HL-60 (cell line): ENCODE measurements at regions not wholly inside any gene's neighbourhood (a gene's known extent, or its start where the extent isn't known, plus 50 kb on each side); places are given as distances from the start of the nearest gene placed in this dataset.

Source experiments
- POLR2AphosphoS5 ChIP-seq: IDR thresholded peaks from 2 replicates; pipeline ENCODE4 v1.6.1; 2012; ENCODE audit warnings: low read depth
- TF ChIP-seq, protein P1 (sequence below): IDR thresholded peaks from one replicate; pipeline ENCODE4 v1.5.1; 2011; ENCODE audit warnings: low read length, control low read depth, inconsistent platforms; ENCODE audit not compliant: insufficient read depth

DNA sequence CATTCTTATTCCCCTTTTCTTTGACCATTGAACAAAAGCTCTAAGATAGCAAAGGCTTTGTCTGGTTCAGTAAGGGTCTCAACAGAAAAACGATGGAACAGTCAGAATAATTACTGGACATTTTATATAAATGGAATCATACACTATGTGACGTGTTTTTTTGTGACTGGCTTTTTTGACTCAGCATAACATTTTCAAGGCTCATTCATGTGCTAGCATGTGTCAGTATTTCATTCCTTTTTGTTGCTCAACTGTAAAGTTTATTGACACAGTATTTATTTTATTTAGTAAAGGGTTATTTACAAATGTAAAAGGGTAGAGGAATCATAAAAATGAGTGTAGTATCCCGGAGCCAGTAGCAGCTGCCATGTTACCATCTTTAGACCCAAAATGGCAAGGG is 226.2 kb downstream of the CDRT15L2 start:
- TF ChIP-seq, protein P1, sequence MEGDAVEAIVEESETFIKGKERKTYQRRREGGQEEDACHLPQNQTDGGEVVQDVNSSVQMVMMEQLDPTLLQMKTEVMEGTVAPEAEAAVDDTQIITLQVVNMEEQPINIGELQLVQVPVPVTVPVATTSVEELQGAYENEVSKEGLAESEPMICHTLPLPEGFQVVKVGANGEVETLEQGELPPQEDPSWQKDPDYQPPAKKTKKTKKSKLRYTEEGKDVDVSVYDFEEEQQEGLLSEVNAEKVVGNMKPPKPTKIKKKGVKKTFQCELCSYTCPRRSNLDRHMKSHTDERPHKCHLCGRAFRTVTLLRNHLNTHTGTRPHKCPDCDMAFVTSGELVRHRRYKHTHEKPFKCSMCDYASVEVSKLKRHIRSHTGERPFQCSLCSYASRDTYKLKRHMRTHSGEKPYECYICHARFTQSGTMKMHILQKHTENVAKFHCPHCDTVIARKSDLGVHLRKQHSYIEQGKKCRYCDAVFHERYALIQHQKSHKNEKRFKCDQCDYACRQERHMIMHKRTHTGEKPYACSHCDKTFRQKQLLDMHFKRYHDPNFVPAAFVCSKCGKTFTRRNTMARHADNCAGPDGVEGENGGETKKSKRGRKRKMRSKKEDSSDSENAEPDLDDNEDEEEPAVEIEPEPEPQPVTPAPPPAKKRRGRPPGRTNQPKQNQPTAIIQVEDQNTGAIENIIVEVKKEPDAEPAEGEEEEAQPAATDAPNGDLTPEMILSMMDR: no peak
- TF ChIP-seq POLR2AphosphoS5: no peak
